HG03442 (cell line): ENCODE measurements at regions not wholly inside any gene's neighbourhood (a gene's known extent, or its start where the extent isn't known, plus 50 kb on each side); places are given as distances from the start of the nearest gene placed in this dataset.
"Not testable (repeated sequence)": the region's sequence is repeated elsewhere in the genome, so short reads cannot be mapped to it uniquely, and the experiment has no call there.

Source experiments
- ATAC-seq: cut with Tn5 transposase; IDR thresholded peaks from one replicate; pipeline ENCODE4 v1.9.1; 2021; ENCODE audit warnings: mild to moderate bottlenecking, moderate library complexity; ENCODE audit not compliant: unreplicated experiment

DNA sequence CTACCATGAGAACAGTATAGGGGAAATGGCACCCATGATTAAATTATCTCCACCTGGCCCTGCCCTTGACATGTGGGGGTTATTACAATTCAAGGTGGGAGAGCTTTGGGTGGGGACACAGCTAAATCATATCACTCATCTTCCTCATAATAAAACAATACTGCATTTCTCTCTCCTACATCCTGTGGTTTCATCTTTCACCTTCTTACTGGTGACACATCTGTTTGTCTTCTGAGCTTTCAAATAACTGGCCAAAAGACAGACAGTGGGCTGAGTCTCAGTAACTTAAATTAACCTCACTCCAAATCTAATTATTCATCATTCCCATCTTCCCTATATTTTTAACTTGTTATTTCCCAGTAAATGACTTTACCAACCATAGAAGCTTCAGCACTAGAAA, 729.7 kb upstream of the USP15 start:
- ATAC-seq, result no peak

- no peak for ATAC-seq
These were observed 729.0 kb upstream of the USP15 start for GRCh38 chr12:61531195-61531594.

DNA sequence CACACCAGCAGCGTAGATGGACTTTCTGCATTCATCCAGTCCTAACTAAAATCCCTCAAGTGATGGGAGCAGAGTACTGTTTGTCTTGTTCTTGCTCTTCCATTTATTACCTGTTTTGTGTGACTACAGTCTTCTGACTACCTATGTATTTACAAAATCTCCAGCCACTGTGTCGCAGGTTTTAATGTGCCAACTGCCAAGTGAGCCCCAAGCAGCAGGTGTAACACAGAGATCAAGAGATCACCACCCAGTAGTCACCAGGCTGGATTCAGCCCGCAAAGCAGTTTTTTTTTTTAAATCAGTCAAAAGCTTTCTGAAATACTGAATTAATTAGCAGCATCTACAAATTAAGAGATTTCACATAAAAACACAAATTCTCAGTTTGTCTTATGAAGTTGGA, 724.1 kb upstream of the USP15 start:
- no peak for ATAC-seq

GRCh38 chr12:61536525-61536924, 723.7 kb upstream of the USP15 start:
- no peak for ATAC-seq

DNA sequence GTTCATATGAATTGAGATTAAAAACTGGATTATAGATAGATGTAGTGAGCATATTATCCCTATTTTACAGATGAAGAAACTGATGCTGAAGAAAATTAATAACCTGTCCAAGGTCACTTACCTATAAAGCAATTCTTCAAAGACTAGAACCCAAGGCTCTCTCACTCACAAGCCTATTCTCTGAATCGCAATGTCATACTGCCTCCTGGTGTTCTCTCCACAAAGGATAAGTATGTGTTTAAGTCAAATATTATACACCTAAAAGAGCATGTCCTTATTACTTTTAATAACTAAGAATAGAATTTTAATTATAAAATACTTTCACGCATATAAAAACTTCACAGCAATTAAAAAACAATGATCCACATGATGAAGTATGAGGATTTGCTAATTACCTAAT, 721.3 kb upstream of the USP15 start:
- ATAC-seq, result no peak

GRCh38 chr12:61542551-61542950, 717.7 kb upstream of the USP15 start:
- no peak for ATAC-seq

GRCh38 chr12:61546296-61546695, 713.9 kb upstream of the USP15 start:
- no peak for ATAC-seq

DNA sequence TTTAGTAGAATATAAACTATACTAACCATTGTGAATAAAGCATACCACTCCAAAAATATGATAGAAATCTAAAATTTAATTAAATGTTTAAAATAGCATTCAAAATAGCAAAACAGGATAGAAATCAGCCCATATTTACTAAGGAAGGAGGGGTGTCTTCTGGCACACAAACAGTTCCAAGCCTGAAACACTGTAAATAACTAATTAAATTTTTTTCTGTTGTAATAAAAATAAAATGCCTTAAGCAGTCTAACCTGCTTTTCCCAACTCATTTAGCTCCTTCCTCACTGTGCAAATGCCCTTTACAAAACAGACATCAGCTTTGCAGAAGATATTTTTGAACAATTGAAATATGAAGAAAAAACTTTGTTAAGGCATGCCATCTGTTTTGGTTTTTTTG, 707.1 kb upstream of the USP15 start:
- no peak for ATAC-seq

- no peak for ATAC-seq
These were observed 705.8 kb upstream of the USP15 start for GRCh38 chr12:61554268-61555008.

DNA sequence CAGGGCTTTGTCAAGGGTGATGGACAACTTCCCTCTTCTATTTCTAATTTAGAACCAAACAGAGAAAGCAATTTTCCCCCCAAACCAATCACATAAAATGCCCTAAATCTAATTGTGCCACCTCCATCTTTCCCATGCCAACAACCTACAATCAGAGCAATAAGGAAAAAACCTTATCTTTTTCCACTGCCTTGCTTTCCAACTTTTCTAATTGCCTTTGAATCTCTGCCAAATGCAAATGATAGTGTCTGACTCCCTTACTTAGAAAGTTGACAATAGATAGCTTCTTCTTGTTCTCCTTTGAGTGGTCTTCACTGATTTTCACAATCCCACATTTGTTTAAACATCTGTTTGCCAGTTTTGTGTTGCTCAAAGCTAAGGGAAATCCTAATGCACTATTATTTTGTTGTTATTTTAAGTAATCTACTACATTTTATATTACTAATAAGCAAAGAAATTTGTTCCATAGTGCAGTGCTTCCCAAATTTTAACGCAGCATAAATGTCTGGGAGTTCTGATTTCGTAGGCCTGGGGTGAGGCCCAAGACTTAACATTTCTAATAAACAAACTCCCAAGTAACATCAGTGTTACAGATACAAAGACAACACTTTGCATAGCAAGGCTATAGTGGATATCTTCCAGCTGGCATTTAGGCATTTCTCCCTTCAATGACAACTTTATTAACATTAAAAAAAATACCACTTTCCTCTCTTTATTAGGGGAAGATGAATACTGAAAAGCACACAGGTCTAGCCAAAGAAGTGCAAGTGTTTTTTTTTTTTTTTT, 696.3 kb upstream of the USP15 start:
- no peak for ATAC-seq

GRCh38 chr12:61564466-61564865, 695.7 kb upstream of the USP15 start:
- ATAC-seq, result no peak

DNA sequence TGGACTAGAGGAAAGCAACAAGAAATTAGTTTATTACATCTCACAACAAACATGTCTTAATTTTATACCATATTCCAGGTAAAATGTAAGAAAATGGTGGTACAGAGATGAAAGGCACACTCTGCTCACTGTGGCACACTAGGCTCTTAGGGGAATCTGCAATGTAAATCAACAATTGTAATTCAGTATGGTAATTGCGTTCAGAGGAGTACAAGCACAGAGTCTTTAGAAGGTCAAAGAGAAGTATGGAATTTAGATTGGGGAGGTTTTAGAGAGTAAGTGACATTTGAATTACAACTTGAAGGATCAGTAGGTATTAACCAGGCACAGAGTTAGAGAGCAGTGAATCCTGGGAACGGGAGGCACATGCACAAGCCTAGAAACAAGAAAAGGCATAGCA, 694.0 kb upstream of the USP15 start:
- no peak for ATAC-seq

DNA sequence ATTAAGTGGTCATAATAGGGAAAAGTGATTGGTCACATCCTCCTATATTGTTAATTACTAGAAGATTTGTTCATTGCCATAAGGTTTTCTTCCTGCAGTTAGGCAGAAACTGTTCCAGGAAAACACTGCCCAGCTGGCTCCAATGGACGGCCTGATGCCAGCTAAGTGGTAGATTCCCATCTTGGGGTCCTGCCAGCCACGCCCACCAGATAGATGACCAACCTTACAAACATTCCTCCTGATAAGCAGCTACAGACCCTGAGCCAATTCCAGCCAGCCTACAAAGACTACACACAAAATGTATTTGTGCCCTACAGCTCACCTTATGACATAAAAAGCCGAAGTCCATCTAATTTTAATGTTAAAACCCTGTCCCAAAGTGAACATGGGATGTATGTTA, 685.9 kb upstream of the USP15 start:
- no peak for ATAC-seq

DNA sequence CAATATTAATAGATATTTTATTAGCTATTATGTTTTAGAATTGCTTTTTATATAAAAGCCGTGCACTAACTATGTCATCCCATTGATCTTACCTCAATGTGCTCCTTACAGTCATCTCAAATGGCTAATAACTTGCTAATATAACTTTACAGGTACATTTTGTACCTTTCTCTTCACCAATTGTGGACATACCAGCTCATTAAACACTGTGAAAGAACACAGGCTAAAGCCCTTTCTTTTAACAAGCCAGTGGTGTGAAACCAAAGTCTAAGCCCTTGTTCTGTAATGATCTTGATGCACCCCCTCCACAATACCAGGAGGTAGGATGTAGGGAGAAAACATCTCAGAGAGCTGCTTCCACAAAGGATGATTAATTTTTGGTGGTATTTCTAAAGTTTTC, 675.3 kb upstream of the USP15 start:
- no peak for ATAC-seq

DNA sequence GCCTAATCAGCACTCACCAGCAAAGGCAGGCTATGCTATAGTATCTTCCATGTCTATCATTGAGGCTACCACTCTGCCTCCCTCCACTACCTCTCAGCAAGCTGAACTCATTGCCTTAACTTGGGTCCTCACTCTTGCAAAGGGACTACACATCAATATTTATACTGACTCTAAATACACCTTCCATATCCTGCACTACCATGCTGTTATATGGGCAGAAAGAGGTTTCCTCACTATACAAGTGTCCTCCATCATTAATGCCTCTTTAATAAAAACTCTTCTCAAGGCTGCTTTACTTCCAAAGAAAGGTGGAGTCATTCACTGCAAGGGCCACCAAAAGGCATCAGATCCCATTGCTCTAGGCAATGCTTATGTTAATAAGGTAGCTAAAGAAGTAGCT, 669.3 kb upstream of the USP15 start:
- not testable (repeated sequence) for ATAC-seq

- ATAC-seq, result no peak
These were observed 650.1 kb upstream of the USP15 start for GRCh38 chr12:61610143-61610542.

- ATAC-seq, result no peak
These were observed 630.5 kb upstream of the USP15 start for GRCh38 chr12:61629702-61630101.

DNA sequence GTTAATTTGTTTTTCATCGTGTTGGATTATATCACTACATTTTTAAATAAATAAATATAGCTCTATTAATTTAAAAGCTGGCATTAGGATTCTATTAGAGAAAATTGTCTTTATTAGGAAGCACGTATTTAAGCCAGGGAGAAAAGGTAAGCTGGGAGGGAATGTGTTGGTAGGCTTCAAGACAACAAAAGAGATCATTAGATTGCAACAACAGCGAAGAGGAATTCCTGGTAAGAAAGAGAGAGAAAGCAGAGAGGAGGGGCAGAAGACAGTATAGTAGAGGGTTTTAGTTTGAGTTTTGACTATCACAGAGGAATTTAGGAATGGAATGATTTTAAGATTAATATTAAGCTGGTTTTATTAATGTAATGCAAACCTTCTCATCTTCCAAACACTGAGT, 613.6 kb upstream of the USP15 start:
- ATAC-seq, result no peak

DNA sequence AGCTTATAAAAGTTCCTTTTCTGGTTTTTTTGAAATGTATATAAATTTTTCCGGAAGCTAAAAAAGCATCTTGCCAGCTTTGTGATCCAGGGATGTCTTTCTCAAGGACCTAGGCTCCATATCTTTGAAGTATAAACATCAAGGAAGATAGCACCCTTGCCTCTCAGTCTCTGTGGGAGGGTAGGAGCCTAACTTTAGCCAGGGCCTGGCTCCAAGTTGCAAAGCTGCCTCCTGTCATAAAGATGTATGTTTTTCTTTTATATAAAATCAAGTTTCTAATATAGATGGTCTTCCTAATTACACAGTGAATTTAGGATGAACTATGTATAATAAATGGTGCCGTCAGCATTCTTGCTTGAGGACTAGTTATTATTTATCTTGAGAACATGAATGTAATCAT, 612.6 kb upstream of the USP15 start:
- ATAC-seq, result no peak

- no peak for ATAC-seq
These were observed 607.9 kb upstream of the USP15 start for GRCh38 chr12:61652265-61652664.

GRCh38 chr12:61654698-61655097, 605.5 kb upstream of the USP15 start:
- ATAC-seq, result no peak

DNA sequence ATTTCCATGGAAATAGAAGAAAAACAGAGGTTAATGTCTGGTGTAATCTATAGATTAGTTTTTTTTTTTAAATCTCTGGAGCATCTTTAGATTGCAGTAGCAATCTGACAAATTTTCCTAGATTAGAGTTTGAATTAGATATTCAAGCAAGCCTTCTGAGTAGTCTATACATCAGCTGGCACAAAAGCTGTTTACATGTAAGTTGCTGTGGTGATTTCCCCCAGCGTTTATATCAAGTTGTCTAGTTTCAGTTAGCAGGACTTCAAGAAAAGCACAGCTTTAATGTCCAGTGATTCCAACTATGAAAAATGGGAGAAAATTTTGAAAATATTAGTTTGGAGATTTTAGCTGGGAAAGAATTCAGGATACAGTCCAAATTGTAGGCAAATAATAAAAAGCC, 605.0 kb upstream of the USP15 start:
- no peak for ATAC-seq

- ATAC-seq, result no peak
These were observed 592.5 kb upstream of the USP15 start for GRCh38 chr12:61667676-61668075.
